Astrocyte (in vitro differentiated cells and primary cell): ENCODE measurements at regions not wholly inside any gene's neighbourhood (a gene's known extent, or its start where the extent isn't known, plus 50 kb on each side); places are given as distances from the start of the nearest gene placed in this dataset.

ENCODE experiments used
- DNase-seq: peaks from one replicate; pipeline ENCODE4 v3.0.0-alpha.2; 2010; ENCODE audit warnings: low read depth
- FAIRE-seq: peaks from 2 replicates; lab custom pipeline; 2011; peaks lifted over from hg19 to GRCh38; lab: Jason Lieb, UNC
- H2AFZ ChIP-seq: 2 replicates; pipeline ENCODE4 v1.6.0; 2012; ENCODE audit warnings: low read depth, low read length, inconsistent platforms
- H3K27ac ChIP-seq: 2 replicates; pipeline ENCODE4 v1.5.1; 2011; ENCODE audit warnings: low read depth, low read length, inconsistent platforms
- H3K27me3 ChIP-seq: 2 replicates; pipeline ENCODE4 v1.6.0; 2011; ENCODE audit warnings: low read length, inconsistent platforms; ENCODE audit not compliant: insufficient read depth
- H3K36me3 ChIP-seq: 2 replicates; pipeline ENCODE4 v1.5.1; 2011; ENCODE audit warnings: low read length, inconsistent platforms; ENCODE audit not compliant: insufficient read depth
- H3K4me1 ChIP-seq: 2 replicates; pipeline ENCODE4 v1.5.1; 2011; ENCODE audit warnings: low read length, inconsistent platforms; ENCODE audit not compliant: insufficient read depth
- H3K4me2 ChIP-seq: 2 replicates; pipeline ENCODE4 v1.6.0; 2012; ENCODE audit warnings: low read length, inconsistent platforms
- H3K4me3 ChIP-seq: 2 replicates; pipeline ENCODE4 v1.5.1; 2011; ENCODE audit warnings: low read depth, mild to moderate bottlenecking, low read length, inconsistent platforms; ENCODE audit not compliant: insufficient read depth
- H3K79me2 ChIP-seq: 2 replicates; pipeline ENCODE4 v1.6.0; 2012; ENCODE audit warnings: mild to moderate bottlenecking, low read length, inconsistent platforms; ENCODE audit not compliant: insufficient read depth
- H3K9ac ChIP-seq: 2 replicates; pipeline ENCODE4 v1.6.0; 2012; ENCODE audit warnings: mild to moderate bottlenecking, low read length, inconsistent platforms
- H3K9me3 ChIP-seq: 2 replicates; pipeline ENCODE4 v1.5.1; 2012; ENCODE audit warnings: low read depth, mild to moderate bottlenecking, low read length, inconsistent platforms; ENCODE audit not compliant: insufficient read depth
- H4K20me1 ChIP-seq: 2 replicates; pipeline ENCODE4 v1.6.0; 2012; ENCODE audit warnings: low read length, inconsistent platforms; ENCODE audit not compliant: insufficient read depth
- H3K27ac Mint-ChIP-seq: one replicate; pipeline ENCODE4 v1.8.0; 2021; ENCODE audit warnings: mild to moderate bottlenecking, mixed read lengths; ENCODE audit not compliant: unreplicated experiment
- H3K27me3 Mint-ChIP-seq: one replicate; pipeline ENCODE4 v1.8.0; 2021; ENCODE audit warnings: low read depth, mixed read lengths; ENCODE audit not compliant: unreplicated experiment
- H3K36me3 Mint-ChIP-seq: one replicate; pipeline ENCODE4 v1.8.0; 2021; ENCODE audit warnings: low read depth, mixed read lengths; ENCODE audit not compliant: unreplicated experiment
- H3K4me1 Mint-ChIP-seq: one replicate; pipeline ENCODE4 v1.8.0; 2021; ENCODE audit warnings: low read depth, mixed read lengths; ENCODE audit not compliant: unreplicated experiment
- H3K4me3 Mint-ChIP-seq: one replicate; pipeline ENCODE4 v1.8.0; 2021; ENCODE audit warnings: mild to moderate bottlenecking, moderate library complexity, mixed read lengths; ENCODE audit not compliant: unreplicated experiment
- H3K9me3 Mint-ChIP-seq: one replicate; pipeline ENCODE4 v1.8.0; 2021; ENCODE audit warnings: mild to moderate bottlenecking, mixed read lengths; ENCODE audit not compliant: unreplicated experiment
- CTCF ChIP-seq: IDR thresholded peaks from 2 replicates; pipeline ENCODE4 v1.5.1; 2011; ENCODE audit warnings: low read depth, mild to moderate bottlenecking, inconsistent platforms, low read length, moderate library complexity; ENCODE audit not compliant: insufficient read depth
- EZH2 ChIP-seq: IDR thresholded peaks from 2 replicates; pipeline ENCODE4 v1.6.1; 2012; ENCODE audit warnings: mild to moderate bottlenecking, low read length, inconsistent platforms; ENCODE audit not compliant: insufficient read depth

GRCh38 chr17:71084838-71085237, 915.5 kb downstream of the KCNJ2 start:
- Histone ChIP-seq H2AFZ (no peak overlapping the region), H3K4me3 (no peak overlapping the region), H3K9me3 (no peaks in the 10 kb centered on the region), H3K27me3 (no peaks in the 10 kb centered on the region), H4K20me1 (no peaks in the 10 kb centered on the region), H3K27ac (no peak overlapping the region), H3K79me2 (no peaks in the 10 kb centered on the region), H3K4me2 (no peak overlapping the region), H3K9ac (no peak overlapping the region), H3K36me3 (no peaks in the 10 kb centered on the region), H3K4me1 (no peaks in the 10 kb centered on the region)
- FAIRE-seq, result no peak
- Mint-ChIP-seq H3K36me3 (no peaks in the 10 kb centered on the region), H3K27me3 (no peaks in the 10 kb centered on the region), H3K27ac (no peak overlapping the region), H3K9me3 (no peaks in the 10 kb centered on the region), H3K4me1 (peaks cover 5% of the 10 kb centered on the region), H3K4me3 (no peak overlapping the region)
- TF ChIP-seq EZH2 (no peak), CTCF (no peak)
- no peak for DNase-seq

GRCh38 chr17:71085238-71086033, 916.1 kb downstream of the KCNJ2 start:
- no peak overlapping the region for H2AFZ ChIP-seq
- Mint-ChIP-seq H3K27me3 (no peaks in the 10 kb centered on the region), H3K4me3 (no peak overlapping the region), H3K9me3 (no peaks in the 10 kb centered on the region), H3K36me3 (no peaks in the 10 kb centered on the region), H3K4me1 (peaks cover 5% of the 10 kb centered on the region), H3K27ac (peak overlapping the region; percentile 66)
- DNase-seq (no peak), FAIRE-seq (no peak)
- no peaks in the 10 kb centered on the region for H3K27me3 ChIP-seq
- H3K27ac ChIP-seq, result no peak overlapping the region
- no peaks in the 10 kb centered on the region for H3K9me3 ChIP-seq
- H3K9ac ChIP-seq, result no peak overlapping the region
- H4K20me1 ChIP-seq, result no peaks in the 10 kb centered on the region
- H3K79me2 ChIP-seq, result no peaks in the 10 kb centered on the region
- TF ChIP-seq CTCF (peak; percentile 14), EZH2 (no peak)
- H3K4me2 ChIP-seq, result no peak overlapping the region
- H3K4me1 ChIP-seq, result no peaks in the 10 kb centered on the region
- H3K36me3 ChIP-seq, result no peaks in the 10 kb centered on the region
- H3K4me3 ChIP-seq, result no peak overlapping the region

GRCh38 chr17:71089431-71089830, 920.1 kb downstream of the KCNJ2 start:
- FAIRE-seq, result no peak

More at GRCh38 chr17:71089431-71089830, 920.1 kb downstream of the KCNJ2 start:
- Histone ChIP-seq H3K27ac (no peak overlapping the region), H3K36me3 (no peaks in the 10 kb centered on the region), H2AFZ (no peak overlapping the region), H3K9ac (no peak overlapping the region), H3K9me3 (no peaks in the 10 kb centered on the region), H4K20me1 (no peaks in the 10 kb centered on the region), H3K27me3 (no peaks in the 10 kb centered on the region), H3K4me3 (no peak overlapping the region), H3K79me2 (no peaks in the 10 kb centered on the region), H3K4me1 (no peaks in the 10 kb centered on the region), H3K4me2 (no peak overlapping the region)
- Mint-ChIP-seq H3K9me3 (peaks cover 4% of the 10 kb centered on the region), H3K4me3 (no peak overlapping the region), H3K4me1 (peaks cover 5% of the 10 kb centered on the region), H3K27me3 (no peaks in the 10 kb centered on the region), H3K27ac (no peak overlapping the region), H3K36me3 (no peaks in the 10 kb centered on the region)
- DNase-seq, result no peak
- TF ChIP-seq EZH2 (no peak), CTCF (no peak)
